ENCODE measurements at regions not wholly inside any gene's neighbourhood (a gene's known extent, or its start where the extent isn't known, plus 50 kb on each side); places are given as distances from the start of the nearest gene placed in this dataset.

DNA sequence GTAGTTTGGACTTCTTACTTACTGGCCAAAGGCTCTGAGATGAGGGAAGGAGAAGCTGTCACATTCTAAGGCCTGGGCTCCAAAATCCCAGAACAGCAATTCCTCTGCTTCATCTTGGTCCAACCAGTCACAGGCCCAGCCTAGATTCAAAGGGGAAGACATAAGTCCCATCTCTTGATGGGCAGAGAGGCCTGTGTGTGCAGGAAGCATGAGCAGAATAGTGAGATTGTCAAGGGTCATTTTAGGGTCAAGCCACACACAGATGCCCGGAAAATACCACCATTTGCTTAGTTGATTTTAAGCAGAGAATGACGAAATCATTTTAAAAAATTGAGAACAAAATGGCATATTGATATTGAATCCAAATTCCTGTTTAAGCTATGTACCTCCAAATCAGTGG lies 580.9 kb upstream of the ZFP42 start:
- Histone ChIP-seq H2AK5ac (ENCODE audit: low read depth, low read length) (no peak overlapping the region), H3K23ac (ENCODE audit: insufficient read length) (no peak overlapping the region), H3K27me3 (replicated peaks in 1 of 4; ENCODE audit: control insufficient read depth in 3 of 4, extremely low read depth in 1 of 4, insufficient read depth in 3 of 4, low read length in 3 of 4) (no peaks in the 10 kb centered on the region), H2BK12ac (ENCODE audit: low read depth, low read length) (no peak overlapping the region), H3K23me2 (ENCODE audit: low read depth, low read length) (no peaks in the 10 kb centered on the region), H2BK5ac (ENCODE audit: low read depth, low read length) (no peak overlapping the region), H2BK120ac (replicated peaks; ENCODE audit: low read depth, low read length) (no peak overlapping the region), H3K9ac (replicated peaks in 1 of 4; ENCODE audit: extremely low read depth in 1 of 4, low read depth in 3 of 4, low read length in 3 of 4) (no peak overlapping the region), H4K5ac (ENCODE audit: insufficient read length, low read depth, low read length) (no peak overlapping the region), H4K91ac (replicated peaks; ENCODE audit: insufficient read length, low read length) (no peak overlapping the region), H4K8ac (ENCODE audit: extremely low read depth, insufficient read depth, low read length) (no peak overlapping the region), H3K79me1 (ENCODE audit: low read depth, low read length) (no peaks in the 10 kb centered on the region), H3K56ac (replicated peaks; ENCODE audit: insufficient read length, low read depth, low read length) (no peak overlapping the region), H2BK15ac (ENCODE audit: low read length) (no peak overlapping the region), H3K9me3 (ENCODE audit: insufficient read depth in 2 of 2, low read depth in 1 of 2, low read length in 1 of 2) (no peaks in the 10 kb centered on the region; a peak in 1 of 4 replicates), H3K4me2 (ENCODE audit: insufficient read depth in 1 of 2, low read depth in 2 of 2, low read length in 2 of 2) (no peak overlapping the region), H3K4me3 (ENCODE audit: extremely low read depth in 1 of 4, insufficient read depth in 2 of 4, low read depth in 3 of 4, low read length in 4 of 4) (no peak overlapping the region), H2BK20ac (ENCODE audit: low read length) (no peak overlapping the region), H3K79me2 (ENCODE audit: control insufficient read depth in 1 of 2, insufficient read depth in 2 of 2, low read length in 2 of 2) (no peaks in the 10 kb centered on the region), H3K36me3 (ENCODE audit: control insufficient read depth in 2 of 4, insufficient read depth in 4 of 4, low read length in 3 of 4) (no peaks in the 10 kb centered on the region), H2AFZ (ENCODE audit: low read length) (no peak overlapping the region), H3K4me1 (replicated peaks in 1 of 4; ENCODE audit: control insufficient read depth in 3 of 4, insufficient read depth in 4 of 4, low read length in 3 of 4) (no peaks in the 10 kb centered on the region), H3K14ac (ENCODE audit: insufficient read length) (no peak overlapping the region), H3K27ac (ENCODE audit: low read depth, low read length) (no peak overlapping the region), H3K4ac (replicated peaks; ENCODE audit: insufficient read length, low read depth, low read length) (no peak overlapping the region), H3K18ac (ENCODE audit: extremely low read depth, low read length) (no peak overlapping the region), H4K20me1 (replicated peaks in 1 of 2; ENCODE audit: control insufficient read depth in 1 of 2, insufficient read depth in 2 of 2, low read length in 2 of 2) (no peaks in the 10 kb centered on the region)
- ChIA-PET POLR2A (ENCODE audit: partially characterized antibody) (interaction anchor here (0.6 kb wide), 1 partner anchor 8 kb away, joined by 3 read pairs; no protein-coding TSS in a partner anchor), CTCF (ENCODE audit: partially characterized antibody) (no interaction called here)
- DNase-seq (ENCODE audit: low read depth in 1 of 2, low spot score in 2 of 2) (no peak), FAIRE-seq (no peak)
- 87% methylated on average over 2 of the region's 2 CpGs; no CpG with 5 or more reads in 1 of the 2 experiments for WGBS, 2 experiments (ENCODE audit: extremely low coverage in 1 of 2, insufficient coverage in 1 of 2, insufficient read length in 1 of 2, insufficient replicate concordance in 2 of 2, low coverage in 1 of 2, low lambda C conversion rate in 2 of 2, missing lambda C conversion rate in 1 of 2)
- TF ChIP-seq FOSL1 (IDR thresholded peaks at IDR 0.05; ENCODE audit: insufficient read depth, low read depth, low read length) (no peak), KDM1A (IDR thresholded peaks at IDR 0.05; ENCODE audit: borderline replicate concordance, low read length) (no peak), CEBPB (IDR thresholded peaks at IDR 0.05; ENCODE audit: low read depth, low read length) (no peak)

All from H1 (cell line).